Activated CD4-positive, CD25-positive, alpha-beta regulatory T cell (primary cell): ENCODE measurements at regions not wholly inside any gene's neighbourhood (a gene's known extent, or its start where the extent isn't known, plus 50 kb on each side); places are given as distances from the start of the nearest gene placed in this dataset.
"Not testable (repeated sequence)": the region's sequence is repeated elsewhere in the genome, so short reads cannot be mapped to it uniquely, and the experiment has no call there.

Experiments
- DNase-seq, 4 experiments: peaks; one replicate each; lab custom pipeline; 2025; lab: John Stamatoyannopoulos, UW

GRCh38 chr5:104111632-104112031 lies 549.0 kb upstream of the NUDT12 start:
- DNase-seq = no peak

- DNase-seq = no peak
Observed at GRCh38 chr5:104096451-104096850, 533.9 kb upstream of the NUDT12 start.

- no peak for DNase-seq
Observed at GRCh38 chr5:104095527-104095926, 532.9 kb upstream of the NUDT12 start.

GRCh38 chr5:104088876-104089778 lies 526.5 kb upstream of the NUDT12 start:
- no peak for DNase-seq

GRCh38 chr5:104084896-104085295 lies 522.3 kb upstream of the NUDT12 start:
- DNase-seq = no peak

GRCh38 chr5:104082754-104083153 lies 520.2 kb upstream of the NUDT12 start:
- DNase-seq = no peak

GRCh38 chr5:104081232-104081631 lies 518.6 kb upstream of the NUDT12 start:
- DNase-seq = no peak

GRCh38 chr5:104080646-104081175 lies 518.1 kb upstream of the NUDT12 start:
- DNase-seq = no peak

GRCh38 chr5:104079861-104080645 lies 517.5 kb upstream of the NUDT12 start:
- not testable (repeated sequence) for DNase-seq

- no peak for DNase-seq
Observed at GRCh38 chr5:104071887-104072286, 509.3 kb upstream of the NUDT12 start.

- no peak for DNase-seq
Observed at GRCh38 chr5:104062621-104063377, 500.2 kb upstream of the NUDT12 start.

- no peak for DNase-seq
Observed at GRCh38 chr5:104061707-104062106, 499.1 kb upstream of the NUDT12 start.

GRCh38 chr5:104053353-104053649 lies 490.7 kb upstream of the NUDT12 start:
- DNase-seq = no peak

GRCh38 chr5:104052558-104053352 lies 490.2 kb upstream of the NUDT12 start:
- no peak for DNase-seq

- DNase-seq = no peak
Observed at GRCh38 chr5:104050436-104050835, 487.8 kb upstream of the NUDT12 start.

- DNase-seq = no peak
Observed at GRCh38 chr5:104049752-104050151, 487.2 kb upstream of the NUDT12 start.

- no peak for DNase-seq
Observed at GRCh38 chr5:104048231-104048630, 485.6 kb upstream of the NUDT12 start.

- DNase-seq = no peak
Observed at GRCh38 chr5:104045987-104046386, 483.4 kb upstream of the NUDT12 start.

- DNase-seq = not testable (repeated sequence)
Observed at GRCh38 chr5:104039871-104040270, 477.3 kb upstream of the NUDT12 start.

- DNase-seq = not testable (repeated sequence)
Observed at GRCh38 chr5:104037136-104037535, 474.5 kb upstream of the NUDT12 start.

GRCh38 chr5:104033186-104033585 lies 470.6 kb upstream of the NUDT12 start:
- not testable (repeated sequence) for DNase-seq
